OCI-LY1 (cell line): ENCODE measurements at regions not wholly inside any gene's neighbourhood (a gene's known extent, or its start where the extent isn't known, plus 50 kb on each side); places are given as distances from the start of the nearest gene placed in this dataset.

Experiments
- H2AFZ ChIP-seq: fragments of 200-600 bp; sonication (generic), shearing (Covaris generic); 2 replicates; pipeline ENCODE4 v1.6.0; 2014; ENCODE audit warnings: antibody characterized with exemption, mild to moderate bottlenecking, low read length
- H3F3A ChIP-seq: fragments of 200-600 bp; sonication (generic), shearing (Covaris generic); 2 replicates; pipeline ENCODE4 v1.6.0; 2014; ENCODE audit warnings: mild to moderate bottlenecking, antibody characterized with exemption, low read length, moderate library complexity; ENCODE audit not compliant: insufficient read depth
- H3K27ac ChIP-seq: fragments of 200-600 bp; sonication (generic); 2 replicates; pipeline ENCODE4 v1.5.1; 2014; ENCODE audit warnings: low read length, mixed run types, mild to moderate bottlenecking, low read depth; ENCODE audit not compliant: poor library complexity, severe bottlenecking
- H3K27me3 ChIP-seq: fragments of 200-600 bp; sonication (generic); 2 replicates; pipeline ENCODE4 v1.6.0; 2014; ENCODE audit warnings: antibody characterized with exemption, mild to moderate bottlenecking, low read length, moderate library complexity; ENCODE audit not compliant: insufficient read depth
- H3K36me3 ChIP-seq: fragments of 200-600 bp; sonication (generic); 2 replicates; pipeline ENCODE4 v1.6.1; 2014; ENCODE audit warnings: mild to moderate bottlenecking, antibody characterized with exemption, low read length, moderate library complexity, mixed read lengths; ENCODE audit not compliant: insufficient read depth
- H3K4me1 ChIP-seq: fragments of 200-600 bp; sonication (generic); 2 replicates; pipeline ENCODE4 v1.5.1; 2014; ENCODE audit warnings: mild to moderate bottlenecking, low read length, moderate library complexity; ENCODE audit not compliant: insufficient read depth, severe bottlenecking
- H3K4me2 ChIP-seq: fragments of 200-600 bp; sonication (generic), shearing (Covaris generic); 2 replicates; pipeline ENCODE4 v1.6.1; 2014; ENCODE audit warnings: low read length
- H3K4me3 ChIP-seq: fragments of 200-600 bp; sonication (generic); 2 replicates; pipeline ENCODE4 v1.5.1; 2014; ENCODE audit warnings: low read length, low read depth, mild to moderate bottlenecking, mixed read lengths; ENCODE audit not compliant: poor library complexity, severe bottlenecking
- H3K79me2 ChIP-seq: fragments of 200-600 bp; shearing (Covaris generic); 2 replicates; pipeline ENCODE4 v1.6.1; 2016; ENCODE audit warnings: mixed run types, low read length, mixed read lengths; ENCODE audit not compliant: insufficient read depth
- H3K9ac ChIP-seq: fragments of 200-600 bp; sonication (generic), shearing (Covaris generic); 2 replicates; pipeline ENCODE4 v1.6.1; 2014; ENCODE audit warnings: mild to moderate bottlenecking, low read length, mixed read lengths
- H3K9me2 ChIP-seq: fragments of 200-600 bp; sonication (generic), shearing (Covaris generic); 2 replicates; pipeline ENCODE4 v1.6.1; 2014; ENCODE audit warnings: low read depth, mild to moderate bottlenecking, low read length, mixed read lengths
- H3K9me3 ChIP-seq: fragments of 200-600 bp; shearing (Covaris generic); 2 replicates; pipeline ENCODE4 v1.6.1; 2014; ENCODE audit warnings: low read length, mixed read lengths
- H4K20me1 ChIP-seq: fragments of 200-600 bp; sonication (generic), shearing (Covaris generic); 2 replicates; pipeline ENCODE4 v1.6.0; 2016; ENCODE audit warnings: mild to moderate bottlenecking, low read length; ENCODE audit not compliant: insufficient read depth
- CTCF ChIP-seq: fragments of 200-600 bp; sonication (generic), shearing (Covaris generic); IDR thresholded peaks from 2 replicates; pipeline ENCODE4 v1.5.1; 2017; ENCODE audit warnings: mild to moderate bottlenecking, antibody characterized with exemption, low read length, moderate library complexity, mixed read lengths
- EZH2 ChIP-seq: fragments of 200-600 bp; sonication (generic), shearing (Covaris generic); IDR thresholded peaks from 2 replicates; pipeline ENCODE4 v1.8.0; 2017; ENCODE audit warnings: borderline replicate concordance, mixed run types, mild to moderate bottlenecking, antibody characterized with exemption, low read length, moderate library complexity, mixed read lengths

GRCh38 chr11:122193457-122193856, 77.4 kb upstream of the BLID start:
- no peak for TF ChIP-seq EZH2
- H4K20me1 ChIP-seq: no peaks in the 10 kb centered on the region
- no peaks in the 10 kb centered on the region for H3F3A ChIP-seq
- H3K9me3 ChIP-seq: no peaks in the 10 kb centered on the region
- no peaks in the 10 kb centered on the region for H3K36me3 ChIP-seq
- H3K79me2 ChIP-seq: no peaks in the 10 kb centered on the region
- no peaks in the 10 kb centered on the region for H3K9me2 ChIP-seq
- H2AFZ ChIP-seq: no peak overlapping the region
- no peak overlapping the region for H3K4me2 ChIP-seq
- H3K4me1 ChIP-seq: no peaks in the 10 kb centered on the region
- no peak overlapping the region for H3K4me3 ChIP-seq
- H3K9ac ChIP-seq: no peak overlapping the region
- no peaks in the 10 kb centered on the region for H3K27me3 ChIP-seq
- no peak overlapping the region for H3K27ac ChIP-seq

GRCh38 chr11:122192634-122193255, 76.7 kb upstream of the BLID start:
- no peaks in the 10 kb centered on the region for H3K9me3 ChIP-seq
- no peak overlapping the region for H3K9ac ChIP-seq
- TF ChIP-seq CTCF: no peak
- H4K20me1 ChIP-seq: no peaks in the 10 kb centered on the region
- no peak overlapping the region for H2AFZ ChIP-seq
- H3K9me2 ChIP-seq: no peaks in the 10 kb centered on the region
- no peaks in the 10 kb centered on the region for H3K79me2 ChIP-seq
- H3K4me1 ChIP-seq: no peaks in the 10 kb centered on the region
- no peak overlapping the region for H3K27ac ChIP-seq
- H3K4me3 ChIP-seq: no peak overlapping the region
- H3K4me2 ChIP-seq: no peak overlapping the region
- no peaks in the 10 kb centered on the region for H3K36me3 ChIP-seq
- no peaks in the 10 kb centered on the region for H3F3A ChIP-seq
- no peaks in the 10 kb centered on the region for H3K27me3 ChIP-seq

GRCh38 chr11:122190768-122191167, 74.8 kb upstream of the BLID start:
- H3K9ac ChIP-seq: no peak overlapping the region
- no peaks in the 10 kb centered on the region for H3K4me1 ChIP-seq
- no peaks in the 10 kb centered on the region for H3K36me3 ChIP-seq
- H3K27ac ChIP-seq: no peak overlapping the region
- H4K20me1 ChIP-seq: no peaks in the 10 kb centered on the region
- no peak overlapping the region for H3K4me2 ChIP-seq
- no peak overlapping the region for H2AFZ ChIP-seq
- H3K9me3 ChIP-seq: no peaks in the 10 kb centered on the region
- H3K79me2 ChIP-seq: no peaks in the 10 kb centered on the region
- TF ChIP-seq EZH2: no peak
- H3F3A ChIP-seq: no peaks in the 10 kb centered on the region
- H3K27me3 ChIP-seq: no peaks in the 10 kb centered on the region
- H3K9me2 ChIP-seq: no peaks in the 10 kb centered on the region
- H3K4me3 ChIP-seq: no peak overlapping the region

DNA sequence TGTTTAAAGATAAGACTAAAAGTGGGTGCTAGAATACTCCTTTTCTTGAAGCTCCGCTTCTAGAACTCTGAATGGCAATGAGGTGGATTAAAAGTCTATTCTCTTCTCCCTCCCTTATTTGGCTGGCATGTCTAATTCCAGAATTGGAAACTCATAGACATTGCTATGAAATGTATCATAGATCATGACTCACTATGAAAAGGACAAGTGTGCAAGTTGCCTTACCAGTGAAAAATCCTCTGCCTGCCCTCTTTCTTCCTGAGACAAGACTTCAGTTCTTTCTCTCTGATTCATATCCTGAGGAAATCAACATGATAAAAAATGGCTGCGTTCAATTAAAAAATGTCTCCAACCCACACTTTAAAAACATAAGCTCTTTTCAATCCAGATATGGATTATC, 73.2 kb upstream of the BLID start:
- no peaks in the 10 kb centered on the region for H4K20me1 ChIP-seq
- no peak overlapping the region for H2AFZ ChIP-seq
- H3K9ac ChIP-seq: no peak overlapping the region
- H3K9me2 ChIP-seq: no peaks in the 10 kb centered on the region
- H3K4me2 ChIP-seq: no peak overlapping the region
- H3K79me2 ChIP-seq: no peaks in the 10 kb centered on the region
- no peaks in the 10 kb centered on the region for H3K9me3 ChIP-seq
- TF ChIP-seq EZH2 (no peak), CTCF (no peak)
- no peak overlapping the region for H3K4me3 ChIP-seq
- no peaks in the 10 kb centered on the region for H3F3A ChIP-seq
- no peaks in the 10 kb centered on the region for H3K4me1 ChIP-seq
- H3K27ac ChIP-seq: no peak overlapping the region
- no peaks in the 10 kb centered on the region for H3K27me3 ChIP-seq
- no peaks in the 10 kb centered on the region for H3K36me3 ChIP-seq
